Renal pelvis (tissue), 1 donor: ENCODE measurements at regions not wholly inside any gene's neighbourhood (a gene's known extent, or its start where the extent isn't known, plus 50 kb on each side); places are given as distances from the start of the nearest gene placed in this dataset.

Source experiments
- DNase-seq: peaks from one replicate; pipeline ENCODE4 v3.0.0-alpha.2; 2013

GRCh38 chr3:1953536-1953935 is 145.1 kb upstream of the CNTN4 start:
- DNase-seq = no peak

GRCh38 chr3:1954632-1955031 is 144.0 kb upstream of the CNTN4 start:
- DNase-seq = no peak

- DNase-seq = no peak
These were observed 143.5 kb upstream of the CNTN4 start for GRCh38 chr3:1955170-1955569.

- DNase-seq = no peak
These were observed 142.9 kb upstream of the CNTN4 start for GRCh38 chr3:1955750-1956149.

- DNase-seq = no peak
These were observed 138.2 kb upstream of the CNTN4 start for GRCh38 chr3:1960506-1960905.

- DNase-seq = peak; percentile 75
These were observed 136.1 kb upstream of the CNTN4 start for GRCh38 chr3:1962396-1963088.

GRCh38 chr3:1963896-1964295 is 134.8 kb upstream of the CNTN4 start:
- no peak for DNase-seq

GRCh38 chr3:1967525-1967924 is 131.1 kb upstream of the CNTN4 start:
- no peak for DNase-seq

GRCh38 chr3:1969281-1969680 is 129.4 kb upstream of the CNTN4 start:
- DNase-seq = no peak

GRCh38 chr3:1971780-1972179 is 126.9 kb upstream of the CNTN4 start:
- DNase-seq = no peak

- no peak for DNase-seq
These were observed 118.6 kb upstream of the CNTN4 start for GRCh38 chr3:1979961-1980615.

- DNase-seq = no peak
These were observed 110.7 kb upstream of the CNTN4 start for GRCh38 chr3:1987980-1988379.

- DNase-seq = no peak
These were observed 99.9 kb upstream of the CNTN4 start for GRCh38 chr3:1998739-1999138.

- DNase-seq = peak; percentile 43
These were observed 97.2 kb upstream of the CNTN4 start for GRCh38 chr3:2001306-2002108.

GRCh38 chr3:2023959-2024358 is 74.7 kb upstream of the CNTN4 start:
- no peak for DNase-seq

GRCh38 chr3:2024713-2025112 is 74.0 kb upstream of the CNTN4 start:
- no peak for DNase-seq

- DNase-seq = no peak
These were observed 69.1 kb upstream of the CNTN4 start for GRCh38 chr3:2029559-2029958.

GRCh38 chr3:2036076-2036475 is 62.6 kb upstream of the CNTN4 start:
- DNase-seq = no peak

- no peak for DNase-seq
These were observed 56.7 kb upstream of the CNTN4 start for GRCh38 chr3:2041931-2042330.
